GM23338 (cell line): ENCODE measurements at regions not wholly inside any gene's neighbourhood (a gene's known extent, or its start where the extent isn't known, plus 50 kb on each side); places are given as distances from the start of the nearest gene placed in this dataset.
"Not testable (repeated sequence)": the region's sequence is repeated elsewhere in the genome, so short reads cannot be mapped to it uniquely, and the experiment has no call there.

Experiments
- CREB1 ChIP-seq: fragments of 250-450 bp; sonication (Bioruptor Pico); IDR thresholded peaks from 2 replicates; pipeline ENCODE4 v1.5.0; 2020; ENCODE audit warnings: low read depth, mild to moderate bottlenecking, moderate library complexity
- CTCF ChIP-seq, 2 experiments: fragments of 200-600 bp in 1 of 2; sonication (generic) in 1 of 2; conservative IDR thresholded peaks; 2 replicates each; pipeline versions ENCODE4 v1.5.1 to v1.6.1; 2016 to 2017; ENCODE audit warnings: antibody characterized with exemption in 2 of 2, low read depth in 2 of 2, mild to moderate bottlenecking in 2 of 2, moderate library complexity in 1 of 2
- EZH2 ChIP-seq: fragments of 200-600 bp; sonication (generic); IDR thresholded peaks from one replicate; pipeline ENCODE4 v1.8.0; 2017; ENCODE audit warnings: antibody characterized with exemption, mild to moderate bottlenecking, low read depth; ENCODE audit not compliant: unreplicated experiment
- POLR2AphosphoS5 ChIP-seq: IDR thresholded peaks from 2 replicates; pipeline ENCODE4 v1.6.1; 2016; ENCODE audit warnings: antibody characterized with exemption, low read depth

- not testable (repeated sequence) for TF ChIP-seq EZH2; CTCF (conservative IDR thresholded peaks at IDR 0.05; ENCODE audit: low read depth in 2 of 2); POLR2AphosphoS5; CREB1 (CRISPR knock-in tag)
Observed at GRCh38 chr5:106776515-106776914, 894.2 kb downstream of the EFNA5 start.
